ENCODE measurements at regions not wholly inside any gene's neighbourhood (a gene's known extent, or its start where the extent isn't known, plus 50 kb on each side); places are given as distances from the start of the nearest gene placed in this dataset.
"Not testable (repeated sequence)": the region's sequence is repeated elsewhere in the genome, so short reads cannot be mapped to it uniquely, and the experiment has no call there.

- no peaks in the 10 kb centered on the region for H3K27me3 ChIP-seq (replicated peaks in 1 of 4; ENCODE audit: control extremely low read depth in 1 of 4, control insufficient read depth in 3 of 4, insufficient read depth in 4 of 4, low read length in 3 of 4)
- H3K9ac ChIP-seq (ENCODE audit: low read length) = no peak overlapping the region
- H3K27ac Mint-ChIP-seq = no peak overlapping the region
- 90% methylated on average over 2 of the region's 4 CpGs for WGBS (ENCODE audit: insufficient coverage)
- no peaks in the 10 kb centered on the region for H3K79me2 ChIP-seq (ENCODE audit: control insufficient read depth, insufficient read depth, low read length)
- no peak overlapping the region for H3K4me2 ChIP-seq (replicated peaks; ENCODE audit: low read depth, low read length, poor library complexity, severe bottlenecking)
- ChIA-PET CTCF (no interaction called here), POLR2A (no interaction called here)
- peaks cover 3% of the 10 kb centered on the region for H3K27me3 Mint-ChIP-seq
- no peak overlapping the region for H2AFZ ChIP-seq (ENCODE audit: insufficient read depth, low read depth, low read length, poor library complexity, severe bottlenecking)
- H3K4me3 Mint-ChIP-seq = no peak overlapping the region
- H3K4me1 Mint-ChIP-seq = no peaks in the 10 kb centered on the region
- H3K9me3 ChIP-seq (ENCODE audit: control extremely low read depth in 1 of 3, control insufficient read depth in 2 of 3, insufficient read depth in 1 of 3, low read length in 2 of 3) = no peaks in the 10 kb centered on the region
- TF ChIP-seq EZH2 (IDR thresholded peaks at IDR 0.05; ENCODE audit: borderline replicate concordance, insufficient read depth, low read depth, low read length, poor library complexity, severe bottlenecking) (no peak), CTCF (IDR thresholded peaks at IDR 0.05) (no peak)
- no peak for ATAC-seq (ENCODE audit: low read depth)
- intact Hi-C loops (cut with micrococcal nuclease) = no loop called here
- H4K20me1 ChIP-seq (ENCODE audit: control insufficient read depth, insufficient read depth, low read length, poor library complexity, severe bottlenecking) = no peaks in the 10 kb centered on the region
- no peak overlapping the region for H3K27ac ChIP-seq (ENCODE audit: low read length in 2 of 2)
- no peak for DNase-seq
- no peaks in the 10 kb centered on the region for H3K4me1 ChIP-seq (ENCODE audit: control insufficient read depth in 2 of 2, insufficient read depth in 2 of 2, low read length in 2 of 2)
- H3K9me3 Mint-ChIP-seq (ENCODE audit: insufficient read depth) = no peaks in the 10 kb centered on the region
- no peaks in the 10 kb centered on the region for H3K36me3 ChIP-seq (replicated peaks in 1 of 2; ENCODE audit: control extremely low read depth in 1 of 2, control insufficient read depth in 1 of 2, extremely low read depth in 1 of 2, insufficient read depth in 2 of 2, low read length in 1 of 2)
- no peak overlapping the region for H3K4me3 ChIP-seq (ENCODE audit: control extremely low read depth in 1 of 5, extremely low read depth in 1 of 5, insufficient read depth in 1 of 5, low read depth in 2 of 5, low read length in 4 of 5)
These were observed 102.0 kb upstream of the HEY2 start for GRCh38 chr6:125647391-125647790.

- H3K4me3 ChIP-seq (ENCODE audit: control extremely low read depth in 1 of 5, extremely low read depth in 1 of 5, insufficient read depth in 1 of 5, low read depth in 2 of 5, low read length in 4 of 5); POLR2A ChIA-PET; ATAC-seq (ENCODE audit: low read depth); H3K4me2 ChIP-seq (replicated peaks; ENCODE audit: low read depth, low read length, poor library complexity, severe bottlenecking); H3K4me1 ChIP-seq (ENCODE audit: control insufficient read depth in 2 of 2, insufficient read depth in 2 of 2, low read length in 2 of 2); H4K20me1 ChIP-seq (ENCODE audit: control insufficient read depth, insufficient read depth, low read length, poor library complexity, severe bottlenecking); H3K27ac ChIP-seq (ENCODE audit: low read length in 2 of 2); H3K27me3 ChIP-seq (replicated peaks in 1 of 4; ENCODE audit: control extremely low read depth in 1 of 4, control insufficient read depth in 3 of 4, insufficient read depth in 4 of 4, low read length in 3 of 4); H3K4me3 Mint-ChIP-seq; DNase-seq; H2AFZ ChIP-seq (ENCODE audit: insufficient read depth, low read depth, low read length, poor library complexity, severe bottlenecking); intact Hi-C loops (cut with micrococcal nuclease); CTCF ChIA-PET; H3K27ac Mint-ChIP-seq; H3K9me3 ChIP-seq (ENCODE audit: control extremely low read depth in 1 of 3, control insufficient read depth in 2 of 3, insufficient read depth in 1 of 3, low read length in 2 of 3); H3K36me3 ChIP-seq (replicated peaks in 1 of 2; ENCODE audit: control extremely low read depth in 1 of 2, control insufficient read depth in 1 of 2, extremely low read depth in 1 of 2, insufficient read depth in 2 of 2, low read length in 1 of 2); H3K9ac ChIP-seq (ENCODE audit: low read length); H3K9me3 Mint-ChIP-seq (ENCODE audit: insufficient read depth); H3K79me2 ChIP-seq (ENCODE audit: control insufficient read depth, insufficient read depth, low read length); H3K4me1 Mint-ChIP-seq: not testable (repeated sequence)
- peaks cover 20% of the 10 kb centered on the region for H3K27me3 Mint-ChIP-seq
These were observed 95.7 kb upstream of the HEY2 start for GRCh38 chr6:125653752-125654151.
